HuH-7.5 (cell line): ENCODE measurements at regions not wholly inside any gene's neighbourhood (a gene's known extent, or its start where the extent isn't known, plus 50 kb on each side); places are given as distances from the start of the nearest gene placed in this dataset.
"Not testable (repeated sequence)": the region's sequence is repeated elsewhere in the genome, so short reads cannot be mapped to it uniquely, and the experiment has no call there.

Source experiments
- DNase-seq: peaks from one replicate; pipeline ENCODE4 v3.0.0; 2011; ENCODE audit warnings: low spot score

- no peak for DNase-seq
Measured at GRCh38 chr6:149239573-149240209, 77.8 kb upstream of the TAB2 start.

- DNase-seq, result no peak
Measured at GRCh38 chr6:149242883-149243282, 74.6 kb upstream of the TAB2 start.

DNA sequence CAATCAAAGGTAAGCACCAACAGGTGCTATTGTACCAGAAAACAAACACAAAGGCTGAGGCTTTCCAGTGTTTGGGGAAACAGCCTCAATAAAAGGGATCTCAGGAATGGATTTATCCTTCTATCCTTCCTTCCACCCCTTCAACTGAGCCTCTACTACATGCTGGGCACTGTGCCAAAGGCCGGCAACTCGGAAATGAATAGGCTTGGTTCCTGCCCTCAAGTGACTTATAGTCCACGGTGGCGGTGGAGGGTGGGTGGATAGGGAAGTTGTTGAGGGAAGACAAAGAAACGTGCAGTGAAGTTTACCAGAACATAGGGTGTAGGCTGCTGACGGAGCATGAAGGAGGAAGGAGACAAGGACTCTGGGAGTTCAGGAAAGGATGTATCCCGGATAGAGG is 73.4 kb upstream of the TAB2 start:
- no peak for DNase-seq

DNA sequence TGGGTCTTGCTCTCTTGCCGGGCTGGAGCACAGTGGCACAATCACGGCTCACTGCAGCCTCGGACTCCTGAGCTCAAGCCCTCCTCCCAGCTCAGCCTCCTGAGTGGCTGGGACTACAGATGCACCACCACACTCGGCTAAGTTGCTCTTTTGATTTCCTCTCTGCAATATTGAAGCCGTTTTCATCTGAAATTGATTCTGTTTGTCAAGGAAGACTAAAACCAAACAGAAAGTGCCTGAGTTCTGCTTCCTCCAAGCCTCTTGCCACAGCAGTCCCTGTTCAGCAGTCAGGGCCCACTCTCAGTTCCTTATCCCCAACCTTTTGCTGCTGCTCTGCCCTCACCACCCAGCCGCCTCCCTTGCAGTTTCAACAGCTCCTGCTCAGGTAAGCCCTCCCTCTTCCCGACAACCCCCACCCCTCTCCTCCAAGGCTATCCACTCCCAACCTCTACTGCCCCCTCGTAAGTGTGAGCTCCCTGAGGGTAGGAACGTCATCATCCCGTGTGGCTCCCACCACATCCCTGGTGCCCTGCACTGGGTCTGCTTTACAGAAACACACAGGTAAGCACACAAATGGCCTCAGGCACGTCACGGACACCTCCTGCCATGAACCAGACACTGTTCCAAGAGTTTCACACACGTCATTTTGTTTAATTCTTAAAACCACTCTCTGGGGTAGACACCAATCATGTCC is 70.7 kb upstream of the TAB2 start:
- no peak for DNase-seq

DNA sequence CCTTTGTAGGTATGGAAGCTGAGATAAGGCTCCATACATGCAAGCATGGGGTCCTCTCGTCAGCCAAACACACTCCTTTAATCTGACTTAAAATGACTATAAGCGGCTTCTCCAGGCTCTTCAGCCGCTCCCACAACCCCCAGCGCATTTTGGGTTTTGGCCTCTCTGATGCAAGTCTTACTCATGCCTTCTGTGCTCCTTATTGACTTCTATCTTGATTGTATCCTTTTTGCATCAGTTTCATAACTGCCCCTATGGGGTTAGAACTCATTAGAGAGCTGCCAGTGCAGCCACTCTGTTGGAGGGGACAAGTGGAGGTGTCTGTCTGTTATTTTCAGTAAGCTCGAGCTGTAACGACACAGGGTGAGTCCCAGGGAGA is 70.1 kb upstream of the TAB2 start:
- DNase-seq, result no peak

GRCh38 chr6:149248263-149248662 is 69.2 kb upstream of the TAB2 start:
- DNase-seq, result not testable (repeated sequence)

DNA sequence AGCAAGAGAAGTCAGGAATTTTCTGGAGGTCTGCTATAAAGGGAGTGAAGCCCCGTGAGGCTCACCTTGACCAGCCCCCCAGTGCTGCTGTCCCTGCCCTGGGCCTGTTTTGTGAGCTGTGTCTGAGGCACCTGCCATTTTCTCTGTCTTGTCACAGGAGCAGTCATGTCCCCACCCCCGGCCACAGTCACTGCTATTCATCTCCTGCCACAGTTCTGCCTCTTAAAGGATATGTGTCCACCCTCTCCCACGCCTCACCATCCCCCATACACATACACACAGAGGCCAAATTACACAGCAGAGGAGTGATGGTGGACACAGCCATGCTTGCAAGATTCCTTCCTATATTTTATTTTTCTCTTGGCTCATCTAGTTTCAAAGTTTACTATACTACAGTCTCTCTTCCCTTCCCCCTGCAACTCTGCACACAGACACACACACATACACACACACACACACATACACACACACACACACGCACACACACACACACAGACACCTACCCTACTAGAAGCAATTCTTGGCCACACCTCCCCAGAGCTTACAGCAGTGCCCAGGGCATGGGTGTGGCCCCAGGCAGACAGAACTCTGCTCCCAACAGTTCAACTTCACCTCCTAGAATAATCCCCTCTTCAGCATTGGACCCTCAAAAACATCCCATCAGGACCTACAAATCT is 68.7 kb upstream of the TAB2 start:
- DNase-seq, result no peak

DNA sequence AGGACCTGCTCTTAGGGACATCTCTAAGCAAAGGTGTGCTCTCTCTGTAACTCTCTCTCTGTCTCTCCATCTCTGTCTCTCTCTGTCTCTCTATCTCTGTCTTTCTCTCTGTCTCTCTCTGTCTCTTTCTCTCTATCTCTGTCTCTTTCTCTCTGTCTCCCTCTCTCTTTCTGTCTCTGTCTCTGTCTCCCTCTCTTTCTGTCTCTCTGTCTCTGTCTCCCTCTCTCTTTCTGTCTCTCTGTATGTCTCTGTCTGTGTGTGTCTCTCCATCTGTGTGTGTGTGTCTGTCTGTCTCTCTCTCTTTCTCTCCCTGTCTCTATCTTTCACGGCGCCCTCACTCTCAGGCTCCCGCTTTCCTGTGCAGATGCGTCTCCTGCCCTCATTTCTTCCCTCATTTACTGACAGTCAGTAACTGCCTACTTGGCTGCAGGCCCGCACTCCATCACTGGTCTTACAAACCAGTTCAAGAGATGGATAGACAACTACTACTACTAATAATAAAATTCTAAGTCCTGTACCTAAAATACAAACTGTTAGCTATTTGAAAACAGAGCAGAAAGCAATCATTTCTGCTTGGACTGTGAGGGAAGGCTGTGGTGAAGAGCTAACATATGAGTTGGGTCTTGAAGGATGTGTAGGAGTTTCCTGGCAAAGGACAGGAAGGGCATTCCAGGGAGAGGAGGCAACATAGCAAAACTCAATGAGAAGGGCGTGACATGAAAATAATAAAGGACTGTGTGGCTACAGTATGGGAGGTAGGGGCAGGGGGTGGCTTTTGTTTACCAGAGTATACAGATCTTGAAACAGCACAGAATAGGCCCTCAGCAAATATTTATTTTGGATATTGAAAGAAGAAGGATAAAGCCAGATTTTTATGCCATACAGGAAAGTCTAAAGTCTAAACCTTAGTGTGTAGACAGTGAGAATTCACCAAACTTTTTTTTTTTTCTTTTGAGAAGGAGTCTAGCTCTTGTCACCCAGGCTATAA is 67.8 kb upstream of the TAB2 start:
- no peak for DNase-seq

GRCh38 chr6:149250951-149251350 is 66.6 kb upstream of the TAB2 start:
- DNase-seq, result no peak

- DNase-seq, result no peak
Measured at GRCh38 chr6:149252622-149253021, 64.9 kb upstream of the TAB2 start.

DNA sequence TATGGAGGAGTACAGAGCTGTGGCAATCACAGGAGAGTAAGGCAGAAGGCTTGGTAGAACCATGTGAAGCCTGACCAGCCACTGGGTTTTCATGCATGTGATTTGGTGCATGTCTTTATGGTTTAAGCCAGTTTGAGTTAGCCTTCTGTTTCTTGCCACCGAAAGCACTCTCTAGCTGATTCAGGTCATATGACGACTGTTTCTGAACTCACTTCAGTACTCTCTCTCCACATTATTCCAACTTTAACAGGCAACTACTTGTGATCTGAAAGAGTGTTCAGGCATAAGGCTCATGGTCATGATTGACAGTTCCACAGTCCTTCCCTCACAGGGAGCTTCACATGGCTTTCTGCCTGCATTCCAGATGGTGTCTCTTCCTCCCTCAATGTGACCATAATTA is 63.3 kb upstream of the TAB2 start:
- DNase-seq, result no peak

- no peak for DNase-seq
Measured at GRCh38 chr6:149259753-149260152, 57.8 kb upstream of the TAB2 start.

GRCh38 chr6:149260214-149260874 is 57.2 kb upstream of the TAB2 start:
- no peak for DNase-seq

- no peak for DNase-seq
Measured at GRCh38 chr6:149261364-149262040, 56.0 kb upstream of the TAB2 start.

DNA sequence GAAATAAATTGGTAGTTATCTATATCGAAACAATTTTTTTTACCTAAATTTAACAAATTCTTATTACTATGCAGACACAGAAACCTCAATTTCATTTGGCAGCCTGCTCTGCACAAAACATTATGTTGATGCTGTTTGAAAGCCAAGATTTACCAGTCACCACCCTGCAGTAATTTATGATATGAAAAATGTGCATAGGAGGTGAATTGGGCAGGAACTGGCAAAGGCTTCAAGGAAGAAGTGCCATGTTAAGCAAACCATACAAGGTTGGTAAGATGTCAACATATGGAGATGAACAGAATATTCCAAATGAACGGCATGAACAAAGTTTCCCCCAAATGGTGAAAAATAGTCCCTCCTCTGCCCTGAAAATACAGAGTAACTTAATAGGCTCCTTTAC is 54.2 kb upstream of the TAB2 start:
- no peak for DNase-seq

DNA sequence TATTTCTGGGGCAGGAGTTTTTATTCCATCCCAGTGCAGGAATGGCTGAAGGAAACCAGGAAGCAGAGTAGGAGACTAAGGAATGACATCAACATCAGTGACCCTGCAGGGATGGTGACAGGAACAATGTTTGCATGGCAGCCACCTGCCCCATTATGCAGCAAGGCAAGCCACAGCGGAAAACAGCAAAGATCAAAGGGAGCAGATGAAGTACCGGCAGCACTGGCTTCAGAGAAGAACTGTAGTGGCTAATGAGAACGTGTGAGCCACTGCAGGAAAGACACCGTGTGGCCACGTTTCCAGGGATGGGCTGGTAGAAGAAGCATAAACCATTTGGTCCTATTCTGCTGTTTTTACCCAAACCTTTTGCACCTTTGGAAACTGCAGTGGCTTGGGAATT is 52.9 kb upstream of the TAB2 start:
- no peak for DNase-seq

DNA sequence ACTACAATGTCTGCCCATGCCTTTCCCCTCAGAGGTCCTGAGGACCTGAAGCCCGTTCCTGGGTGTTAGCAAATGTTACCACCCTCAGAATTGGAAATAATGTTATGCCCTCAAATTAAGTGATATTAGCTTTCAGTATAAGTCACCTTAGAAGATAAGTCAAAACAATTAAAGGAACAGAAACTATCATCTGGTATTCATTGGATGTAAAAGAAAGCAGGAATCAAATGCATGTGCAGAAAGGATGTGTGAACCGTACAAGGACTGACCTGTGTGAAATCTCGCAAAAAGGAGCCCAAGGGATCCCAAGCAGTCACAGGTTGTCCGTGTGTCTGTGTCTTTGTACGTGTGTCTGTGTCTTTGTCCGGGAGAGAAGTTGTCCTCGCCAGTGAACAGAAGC is 51.6 kb upstream of the TAB2 start:
- DNase-seq, result no peak

DNA sequence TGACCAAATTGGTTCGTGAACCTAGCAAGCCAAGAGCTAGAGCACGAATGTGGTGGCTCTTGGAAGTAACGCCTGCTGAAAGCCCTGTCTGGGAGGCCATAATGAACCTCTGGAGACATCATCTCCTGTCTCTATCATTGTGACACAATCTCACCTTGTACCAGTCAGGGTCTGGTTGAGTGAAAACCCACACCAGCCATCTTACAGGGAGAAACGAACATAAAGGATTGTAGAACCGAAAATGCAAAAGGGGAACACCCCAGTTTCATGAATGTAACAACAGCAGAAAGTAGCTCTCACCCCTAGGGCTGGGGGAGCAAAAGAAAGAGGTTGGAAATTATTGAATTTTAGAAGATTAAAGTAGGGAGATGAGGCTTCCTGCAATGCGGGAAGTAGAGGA is 50.9 kb upstream of the TAB2 start:
- no peak for DNase-seq

DNA sequence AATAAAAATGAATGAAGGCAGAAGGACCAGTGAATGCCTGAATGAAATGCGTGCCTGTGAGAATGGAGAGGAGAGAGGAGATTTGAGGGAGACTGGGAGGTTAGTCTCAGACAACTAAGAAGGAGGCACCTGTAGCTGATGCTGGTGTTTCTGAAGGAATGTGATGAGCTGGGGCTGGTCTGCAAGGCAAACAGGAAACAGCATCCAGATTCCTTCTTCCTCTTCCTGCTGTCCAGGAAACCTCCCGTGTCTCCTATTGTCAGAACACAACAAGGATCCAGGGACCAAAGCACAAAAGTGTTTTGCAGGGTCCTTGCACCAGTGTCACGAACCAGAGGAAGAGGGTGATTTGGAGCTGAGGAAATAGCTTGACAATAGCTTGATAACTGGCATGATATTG is 50.4 kb upstream of the TAB2 start:
- DNase-seq, result no peak

GRCh38 chr6:149267513-149268043 is 49.9 kb upstream of the TAB2 start:
- no peak for DNase-seq
